Sigmoid colon (tissue), 4 donors: ENCODE measurements at regions not wholly inside any gene's neighbourhood (a gene's known extent, or its start where the extent isn't known, plus 50 kb on each side); places are given as distances from the start of the nearest gene placed in this dataset.

Experiments used
- EP300 ChIP-seq, 4 donors: sonication (generic); formaldehyde crosslinking; IDR thresholded peaks; one replicate each; pipeline ENCODE4 v1.6.1; 2017; ENCODE audit warnings: antibody characterized with exemption in 4 of 4
- POLR2A ChIP-seq, 2 donors: fragments of 450-650 bp; IDR thresholded peaks; one replicate each; pipeline ENCODE4 v1.6.1; 2016; ENCODE audit warnings: antibody characterized with exemption in 2 of 2, mild to moderate bottlenecking in 2 of 2, moderate library complexity in 2 of 2
- POLR2AphosphoS5 ChIP-seq, 4 donors: sonication (generic); formaldehyde crosslinking; IDR thresholded peaks; one replicate each; pipeline ENCODE4 v1.6.1; 2017; ENCODE audit warnings: antibody characterized with exemption in 4 of 4
- TF ChIP-seq, protein P1 (sequence below), 4 experiments: fragments of 450-650 bp in 3 of 4; fragments of 200-600 bp in 1 of 4; IDR thresholded peaks; one replicate each; pipeline ENCODE4 v1.5.1; 2016 to 2019; ENCODE audit warnings: antibody characterized with exemption in 4 of 4, mild to moderate bottlenecking in 3 of 4, moderate library complexity in 2 of 4

DNA sequence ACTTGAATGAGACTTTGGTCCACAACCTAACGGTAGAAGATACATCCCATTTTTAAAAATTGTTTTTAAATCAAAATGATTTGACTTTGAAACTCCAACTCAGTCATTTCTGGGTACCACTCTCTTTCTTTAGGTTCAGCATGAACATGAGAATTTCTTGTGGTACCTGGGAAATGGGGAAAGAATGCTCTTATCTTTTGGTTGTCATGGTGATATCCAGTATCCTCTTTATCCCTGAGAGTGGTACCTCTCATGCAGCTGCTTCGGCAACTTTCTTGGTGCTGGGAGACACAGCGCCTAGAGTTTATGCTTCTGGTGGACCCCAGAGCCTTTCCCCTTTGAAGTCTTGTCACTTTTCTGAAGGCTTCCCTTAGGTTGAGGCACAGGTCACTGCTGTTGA is 465.1 kb upstream of the FAT1 start:
- TF ChIP-seq POLR2AphosphoS5 (IDR thresholded peaks at IDR 0.05) (no peak), POLR2A (IDR thresholded peaks at IDR 0.05) (no peak), EP300 (IDR thresholded peaks at IDR 0.05) (no peak)
- TF ChIP-seq, protein P1, sequence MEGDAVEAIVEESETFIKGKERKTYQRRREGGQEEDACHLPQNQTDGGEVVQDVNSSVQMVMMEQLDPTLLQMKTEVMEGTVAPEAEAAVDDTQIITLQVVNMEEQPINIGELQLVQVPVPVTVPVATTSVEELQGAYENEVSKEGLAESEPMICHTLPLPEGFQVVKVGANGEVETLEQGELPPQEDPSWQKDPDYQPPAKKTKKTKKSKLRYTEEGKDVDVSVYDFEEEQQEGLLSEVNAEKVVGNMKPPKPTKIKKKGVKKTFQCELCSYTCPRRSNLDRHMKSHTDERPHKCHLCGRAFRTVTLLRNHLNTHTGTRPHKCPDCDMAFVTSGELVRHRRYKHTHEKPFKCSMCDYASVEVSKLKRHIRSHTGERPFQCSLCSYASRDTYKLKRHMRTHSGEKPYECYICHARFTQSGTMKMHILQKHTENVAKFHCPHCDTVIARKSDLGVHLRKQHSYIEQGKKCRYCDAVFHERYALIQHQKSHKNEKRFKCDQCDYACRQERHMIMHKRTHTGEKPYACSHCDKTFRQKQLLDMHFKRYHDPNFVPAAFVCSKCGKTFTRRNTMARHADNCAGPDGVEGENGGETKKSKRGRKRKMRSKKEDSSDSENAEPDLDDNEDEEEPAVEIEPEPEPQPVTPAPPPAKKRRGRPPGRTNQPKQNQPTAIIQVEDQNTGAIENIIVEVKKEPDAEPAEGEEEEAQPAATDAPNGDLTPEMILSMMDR (IDR thresholded peaks at IDR 0.05): no peak
